ENCODE measurements at regions not wholly inside any gene's neighbourhood (a gene's known extent, or its start where the extent isn't known, plus 50 kb on each side); places are given as distances from the start of the nearest gene placed in this dataset.

GRCh38 chr1:238089615-238090014, 198.9 kb upstream of the ZP4 start (continued):
- no peak for TF ChIP-seq ZBTB43 (CRISPR knock-in tag; IDR thresholded peaks at IDR 0.05)
- no peak for TF ChIP-seq ZNF263 (CRISPR knock-in tag; IDR thresholded peaks at IDR 0.05; ENCODE audit: low read depth)
- TF ChIP-seq JUN (CRISPR knock-in tag; IDR thresholded peaks at IDR 0.05): no peak

- Mint-ChIP-seq H3K4me3 (no peak overlapping the region), H3K27ac (no peak overlapping the region), H3K27me3 (ENCODE audit: low read depth) (no peaks in the 10 kb centered on the region), H3K36me3 (no peaks in the 10 kb centered on the region), H3K9me3 (peaks cover 9% of the 10 kb centered on the region; the same call in 1 of the 2 replicates), H3K4me1 (peaks cover 9% of the 10 kb centered on the region)
- ATAC-seq (peak; percentile 46), DNase-seq (ENCODE audit: low spot score) (no peak)
- TF ChIP-seq ESRRA (CRISPR knock-in tag; IDR thresholded peaks at IDR 0.05; ENCODE audit: borderline replicate concordance): no peak
- TF ChIP-seq IRF2 (CRISPR knock-in tag; IDR thresholded peaks at IDR 0.05; ENCODE audit: borderline replicate concordance, low read depth): no peak
- no peak for TF ChIP-seq NFATC4 (CRISPR knock-in tag; IDR thresholded peaks at IDR 0.05)
- no peak for TF ChIP-seq FOXJ3 (CRISPR knock-in tag; IDR thresholded peaks at IDR 0.05; ENCODE audit: borderline replicate concordance)
- no peak for TF ChIP-seq GRHL2 (CRISPR knock-in tag; IDR thresholded peaks at IDR 0.05; ENCODE audit: insufficient replicate concordance, severe bottlenecking)
- TF ChIP-seq OVOL2 (CRISPR knock-in tag; IDR thresholded peaks at IDR 0.05; ENCODE audit: borderline replicate concordance): no peak
- TF ChIP-seq ERG (CRISPR knock-in tag; IDR thresholded peaks at IDR 0.05): no peak
- TF ChIP-seq FOXP1 (CRISPR knock-in tag; IDR thresholded peaks at IDR 0.05; ENCODE audit: borderline replicate concordance): no peak
- no peak for TF ChIP-seq ZNF232 (CRISPR knock-in tag; IDR thresholded peaks at IDR 0.05)
- TF ChIP-seq ZNF219 (CRISPR knock-in tag; IDR thresholded peaks at IDR 0.05; ENCODE audit: borderline replicate concordance): no peak
- no peak for TF ChIP-seq USF2 (CRISPR knock-in tag; IDR thresholded peaks at IDR 0.05)
- TF ChIP-seq NFE2L1 (CRISPR knock-in tag; IDR thresholded peaks at IDR 0.05): no peak
- TF ChIP-seq E2F4 (CRISPR knock-in tag; IDR thresholded peaks at IDR 0.05; ENCODE audit: borderline replicate concordance, low read depth): no peak
- no peak for TF ChIP-seq CTCF (IDR thresholded peaks at IDR 0.05)
- no peak for TF ChIP-seq ATF3 (CRISPR knock-in tag; conservative IDR thresholded peaks at IDR 0.05)
- TF ChIP-seq SMAD4 (CRISPR knock-in tag; IDR thresholded peaks at IDR 0.05): no peak
- no peak for TF ChIP-seq AFF4 (CRISPR knock-in tag; IDR thresholded peaks at IDR 0.05; ENCODE audit: borderline replicate concordance)
- POLR2A ChIA-PET: no interaction called here
- CTCF ChIA-PET: interaction anchor here (1.3 kb wide), 1 partner anchor 238 kb away, joined by 3 read pairs; no protein-coding TSS in a partner anchor
These were observed 198.0 kb upstream of the ZP4 start for GRCh38 chr1:238088560-238089290.
